ENCODE measurements at regions not wholly inside any gene's neighbourhood (a gene's known extent, or its start where the extent isn't known, plus 50 kb on each side); places are given as distances from the start of the nearest gene placed in this dataset.

GRCh38 chr7:45367026-45367425, 207.1 kb upstream of the ADCY1 start:
- no peak for TF ChIP-seq CTCF (IDR thresholded peaks at IDR 0.05; ENCODE audit: borderline replicate concordance, control extremely low read depth, extremely low read depth, insufficient read depth, missing control alignments)
- no peak for DNase-seq (ENCODE audit: low spot score)
- in situ Hi-C loops (cut with MboI; ENCODE audit: low sequenced_read_pairs, unreplicated experiment): no loop called here

GRCh38 chr7:45368129-45368807, 205.9 kb upstream of the ADCY1 start:
- DNase-seq (ENCODE audit: low spot score): no peak
- TF ChIP-seq CTCF (IDR thresholded peaks at IDR 0.05; ENCODE audit: borderline replicate concordance, control extremely low read depth, extremely low read depth, insufficient read depth, missing control alignments): no peak
- in situ Hi-C loops (cut with MboI; ENCODE audit: low sequenced_read_pairs, unreplicated experiment): no loop called here

GRCh38 chr7:45384499-45384898, 189.7 kb upstream of the ADCY1 start:
- DNase-seq (ENCODE audit: low spot score): no peak

GRCh38 chr7:45387837-45388236, 186.3 kb upstream of the ADCY1 start:
- in situ Hi-C loops (cut with MboI; ENCODE audit: low sequenced_read_pairs, unreplicated experiment): no loop called here
- no peak for DNase-seq (ENCODE audit: low spot score)
- no peak for TF ChIP-seq CTCF (IDR thresholded peaks at IDR 0.05; ENCODE audit: borderline replicate concordance, control extremely low read depth, extremely low read depth, insufficient read depth, missing control alignments)

More at GRCh38 chr7:45384499-45384898, 189.7 kb upstream of the ADCY1 start:
- TF ChIP-seq CTCF (IDR thresholded peaks at IDR 0.05; ENCODE audit: borderline replicate concordance, control extremely low read depth, extremely low read depth, insufficient read depth, missing control alignments): no peak
- in situ Hi-C loops (cut with MboI; ENCODE audit: low sequenced_read_pairs, unreplicated experiment): no loop called here

- in situ Hi-C loops (cut with MboI; ENCODE audit: low sequenced_read_pairs, unreplicated experiment): no loop called here
- TF ChIP-seq CTCF (IDR thresholded peaks at IDR 0.05; ENCODE audit: borderline replicate concordance, control extremely low read depth, extremely low read depth, insufficient read depth, missing control alignments): no peak
These were observed 184.9 kb upstream of the ADCY1 start for GRCh38 chr7:45389073-45389872.

GRCh38 chr7:45390180-45390579, 184.0 kb upstream of the ADCY1 start:
- in situ Hi-C loops (cut with MboI; ENCODE audit: low sequenced_read_pairs, unreplicated experiment): no loop called here
- DNase-seq (ENCODE audit: low spot score): no peak
- no peak for TF ChIP-seq CTCF (IDR thresholded peaks at IDR 0.05; ENCODE audit: borderline replicate concordance, control extremely low read depth, extremely low read depth, insufficient read depth, missing control alignments)

More at GRCh38 chr7:45389073-45389872, 184.9 kb upstream of the ADCY1 start:
- no peak for DNase-seq (ENCODE audit: low spot score)

Data from GM13976 (cell line).